GM23248 (cell line): ENCODE measurements at regions not wholly inside any gene's neighbourhood (a gene's known extent, or its start where the extent isn't known, plus 50 kb on each side); places are given as distances from the start of the nearest gene placed in this dataset.

ENCODE experiments used
- EZH2 ChIP-seq: fragments of 200-600 bp; sonication (generic); IDR thresholded peaks from 2 replicates; pipeline ENCODE4 v1.6.1; 2018; ENCODE audit warnings: antibody characterized with exemption, mild to moderate bottlenecking; ENCODE audit not compliant: insufficient read depth, poor library complexity, severe bottlenecking
- EZH2phosphoT487 ChIP-seq: fragments of 200-600 bp; sonication (generic); IDR thresholded peaks from 2 replicates; pipeline ENCODE4 v1.6.1; 2018; ENCODE audit warnings: antibody characterized with exemption, moderate library complexity, mild to moderate bottlenecking, low read depth; ENCODE audit not compliant: insufficient read depth

DNA sequence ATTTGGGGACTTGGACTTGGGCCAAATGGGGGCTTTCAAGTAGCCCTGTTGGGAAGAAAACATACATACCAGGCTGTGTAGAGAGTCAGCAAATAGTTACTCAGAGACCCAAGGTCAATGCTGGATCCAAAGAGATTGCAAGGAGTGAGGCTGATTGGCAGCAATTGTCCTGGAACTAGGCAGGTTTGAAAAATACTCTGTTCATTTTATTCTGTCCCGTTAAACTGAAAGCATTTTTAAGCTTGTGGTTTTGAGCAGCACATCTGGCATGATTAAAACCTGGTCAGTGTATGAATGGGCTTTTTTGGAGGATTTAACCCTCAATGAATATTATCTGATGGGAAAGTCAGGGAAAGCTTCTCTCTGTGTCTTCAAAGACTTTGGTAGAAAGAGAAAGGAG lies 294.3 kb upstream of the BOD1L1 start:
- TF ChIP-seq EZH2 (no peak), EZH2phosphoT487 (no peak)
